IMR-90 (cell line): ENCODE measurements at regions not wholly inside any gene's neighbourhood (a gene's known extent, or its start where the extent isn't known, plus 50 kb on each side); places are given as distances from the start of the nearest gene placed in this dataset.

Experiments
- ATAC-seq: fragments of 200-7000 bp; cut with Tn5 transposase; 2 replicates; pipeline ENCODE4 v1.9.1; 2020; ENCODE audit warnings: low read depth, mild to moderate bottlenecking, moderate library complexity
- BruUV-seq: library from RNA; stranded (reverse); fragments of 400-500 nt; replicated peaks from 2 replicates; lab custom pipeline; 2021; lab: Mats Ljungman, UMichigan
- CTCF ChIA-PET: fragments of 300-600 bp; formaldehyde crosslinking; extraction: SDS; loops from one replicate; lab custom pipeline; 2021; ENCODE audit warnings: antibody characterized with exemption; lab: Yijun Ruan, JAX
- POLR2A ChIA-PET: fragments of 300-600 bp; sonication (Branson Sonifier 250); formaldehyde crosslinking; loops from one replicate; lab custom pipeline; 2022; ENCODE audit warnings: antibody characterized with exemption; ENCODE audit not compliant: unreplicated experiment; lab: Charles Lee
- DNase-seq: peaks from one replicate; pipeline ENCODE4 v3.0.0; 2013
- H2AFZ ChIP-seq: replicated peaks from 2 replicates; pipeline ENCODE3; 2013; ENCODE audit warnings: low read length, mild to moderate bottlenecking; ENCODE audit not compliant: poor library complexity
- H2AK5ac ChIP-seq: 2 replicates; pipeline ENCODE4 v1.6.1; 2013; ENCODE audit warnings: low read depth, low read length, inconsistent platforms
- H2AK9ac ChIP-seq: replicated peaks from 2 replicates; pipeline ENCODE3; 2013; ENCODE audit warnings: mild to moderate bottlenecking, low read depth, low read length, moderate library complexity; ENCODE audit not compliant: poor library complexity
- H2BK120ac ChIP-seq: 2 replicates; pipeline ENCODE4 v1.6.1; 2013; ENCODE audit warnings: low read depth, low read length, inconsistent platforms
- H2BK15ac ChIP-seq: 3 replicates; pipeline ENCODE4 v1.6.1; 2013; ENCODE audit warnings: low read depth, low read length, inconsistent platforms
- H2BK20ac ChIP-seq: 2 replicates; pipeline ENCODE4 v1.6.1; 2013; ENCODE audit warnings: low read depth, mild to moderate bottlenecking, inconsistent platforms, low read length, moderate library complexity
- H2BK5ac ChIP-seq: 2 replicates; pipeline ENCODE4 v1.6.1; 2013; ENCODE audit warnings: mild to moderate bottlenecking, low read depth, low read length, inconsistent platforms; ENCODE audit not compliant: poor library complexity, severe bottlenecking
- H3K14ac ChIP-seq: replicated peaks from 2 replicates; pipeline ENCODE4 v1.6.1; 2013; ENCODE audit warnings: low read depth, low read length, inconsistent platforms
- H3K18ac ChIP-seq: 2 replicates; pipeline ENCODE4 v1.6.1; 2013; ENCODE audit warnings: low read depth, low read length, control low read depth
- H3K23ac ChIP-seq: 2 replicates; pipeline ENCODE4 v1.6.1; 2013; ENCODE audit warnings: low read depth, low read length, inconsistent platforms
- H3K27ac ChIP-seq: 2 replicates; pipeline ENCODE4 v1.5.1; 2013; ENCODE audit warnings: mild to moderate bottlenecking, control low read depth, low read length; ENCODE audit not compliant: insufficient read depth
- H3K27me3 ChIP-seq: 2 replicates; pipeline ENCODE4 v1.6.1; 2013; ENCODE audit warnings: low read length; ENCODE audit not compliant: control insufficient read depth, insufficient read depth
- H3K36me3 ChIP-seq: 2 replicates; pipeline ENCODE4 v1.6.1; 2013; ENCODE audit warnings: low read length, mixed read lengths; ENCODE audit not compliant: control insufficient read depth, insufficient read depth
- H3K4ac ChIP-seq: 2 replicates; pipeline ENCODE4 v1.6.1; 2013; ENCODE audit warnings: low read depth, low read length, inconsistent platforms
- H3K4me1 ChIP-seq: 2 replicates; pipeline ENCODE4 v1.6.1; 2013; ENCODE audit warnings: low read length, mixed read lengths; ENCODE audit not compliant: control insufficient read depth, insufficient read depth
- H3K4me2 ChIP-seq: 2 replicates; pipeline ENCODE4 v1.6.1; 2013; ENCODE audit warnings: low read depth, mild to moderate bottlenecking, control low read depth, low read length, moderate library complexity
- H3K4me3 ChIP-seq: 2 replicates; pipeline ENCODE4 v1.5.1; 2013; ENCODE audit warnings: low read depth, mild to moderate bottlenecking, control low read depth, low read length, moderate library complexity; ENCODE audit not compliant: insufficient read depth
- H3K56ac ChIP-seq: 2 replicates; pipeline ENCODE4 v1.6.1; 2013; ENCODE audit warnings: low read length, inconsistent platforms; ENCODE audit not compliant: insufficient read depth; ENCODE audit errors: extremely low read depth
- H3K79me1 ChIP-seq, 2 experiments: 2 replicates each; pipeline ENCODE4 v1.6.1; 2013; ENCODE audit warnings: low read length in 2 of 2, inconsistent platforms in 1 of 2, low read depth in 1 of 2
- H3K9ac ChIP-seq: 2 replicates; pipeline ENCODE4 v1.6.1; 2013; ENCODE audit warnings: low read depth, low read length, control low read depth
- H3K9me1 ChIP-seq: 2 replicates; pipeline ENCODE4 v1.6.1; 2013; ENCODE audit warnings: low read length, inconsistent platforms; ENCODE audit not compliant: insufficient read depth
- H3K9me3 ChIP-seq: 2 replicates; pipeline ENCODE4 v1.6.1; 2013; ENCODE audit warnings: low read length; ENCODE audit not compliant: control insufficient read depth, insufficient read depth
- H4K20me1 ChIP-seq: 2 replicates; pipeline ENCODE4 v1.6.1; 2013; ENCODE audit warnings: low read length, inconsistent platforms; ENCODE audit not compliant: insufficient read depth
- H4K5ac ChIP-seq: 2 replicates; pipeline ENCODE4 v1.6.1; 2013; ENCODE audit warnings: mild to moderate bottlenecking, low read depth, low read length, control low read depth
- H4K8ac ChIP-seq, 2 experiments: 2 replicates each; pipeline ENCODE4 v1.6.1; 2013; ENCODE audit warnings: low read depth in 2 of 2, low read length in 2 of 2, control low read depth in 1 of 2, inconsistent platforms in 1 of 2
- H4K91ac ChIP-seq: 2 replicates; pipeline ENCODE4 v1.6.1; 2013; ENCODE audit warnings: low read depth, low read length, inconsistent platforms; ENCODE audit not compliant: insufficient read depth
- CEBPB ChIP-seq: IDR thresholded peaks from 2 replicates; pipeline ENCODE4 v1.6.1; 2012; ENCODE audit warnings: low read depth, low read length, improper control_type of control experiment
- CHD1 ChIP-seq: IDR thresholded peaks from 2 replicates; pipeline ENCODE4 v1.6.1; 2012; ENCODE audit warnings: low read depth, low read length, improper control_type of control experiment
- CTCF ChIP-seq: conservative IDR thresholded peaks from 2 replicates; pipeline ENCODE4 v1.5.1; 2012; ENCODE audit warnings: mild to moderate bottlenecking, low read depth, low read length, improper control_type of control experiment
- ELK1 ChIP-seq: fragments of 150-350 bp; IDR thresholded peaks from 2 replicates; pipeline ENCODE4 v1.6.1; 2016; ENCODE audit warnings: low read depth, mild to moderate bottlenecking, low read length, moderate library complexity, borderline replicate concordance
- MAFK ChIP-seq: IDR thresholded peaks from 2 replicates; pipeline ENCODE4 v1.6.1; 2012; ENCODE audit warnings: low read depth, low read length, improper control_type of control experiment
- MAZ ChIP-seq: IDR thresholded peaks from 2 replicates; pipeline ENCODE4 v1.6.1; 2012; ENCODE audit warnings: low read depth, mild to moderate bottlenecking, low read length, improper control_type of control experiment, moderate library complexity, borderline replicate concordance
- MXI1 ChIP-seq: IDR thresholded peaks from 2 replicates; pipeline ENCODE4 v1.6.1; 2012; ENCODE audit warnings: low read depth, mild to moderate bottlenecking, low read length, moderate library complexity, borderline replicate concordance
- NFE2L2 ChIP-seq: fragments of 150-350 bp; IDR thresholded peaks from 2 replicates; pipeline ENCODE4 v1.6.1; 2016; ENCODE audit warnings: low read depth, mild to moderate bottlenecking, low read length
- RAD21 ChIP-seq: IDR thresholded peaks from 2 replicates; pipeline ENCODE4 v1.6.1; 2012; ENCODE audit warnings: low read length, improper control_type of control experiment
- RCOR1 ChIP-seq: IDR thresholded peaks from 2 replicates; pipeline ENCODE4 v1.6.1; 2012; ENCODE audit warnings: mild to moderate bottlenecking, low read length, improper control_type of control experiment; ENCODE audit not compliant: insufficient replicate concordance
- WGBS, 2 experiments: methylation state at CpG; one replicate each; pipeline versions ENCODE4 v1.1.5 to v1.1.7; 2013; ENCODE audit warnings: missing lambda C conversion rate in 2 of 2; ENCODE audit not compliant: insufficient read length in 1 of 2; ENCODE audit errors: extremely low coverage in 2 of 2; 5-methylcytosine and 5-hydroxymethylcytosine counted together
- dilution Hi-C: fragments of 300-500 bp; cut with HindIII; formaldehyde crosslinking; loops from one replicate; pipeline ENCODE4 v1.14.3; 2018; ENCODE audit warnings: low sequenced_read_pairs; ENCODE audit not compliant: unreplicated experiment
- in situ Hi-C: fragments of 300-500 bp; cut with MboI; formaldehyde crosslinking; loops from 3 replicates; pipeline ENCODE4 v1.14.3; 2019; ENCODE audit warnings: low sequenced_read_pairs, inconsistent platforms, mixed read lengths
- intact Hi-C: fragments of 100-400 bp; cut with micrococcal nuclease; formaldehyde crosslinking; loops from 2 replicates; pipeline ENCODE4 v1.10.0; 2022

- no peak overlapping the region for H3K4me3 ChIP-seq
- peak overlapping the region; percentile 50; the same call in 1 of the 2 replicates for H2BK20ac ChIP-seq
- H4K20me1 ChIP-seq: no peaks in the 10 kb centered on the region
- no peak overlapping the region for H3K23ac ChIP-seq
- in situ Hi-C loops (no loop called here), intact Hi-C loops (no loop called here), dilution Hi-C loops (no loop called here)
- H3K18ac ChIP-seq: no peak overlapping the region
- H3K9me1 ChIP-seq: peaks cover 13% of the 10 kb centered on the region
- H2AK9ac ChIP-seq: no peak overlapping the region
- no peak overlapping the region for H3K4me2 ChIP-seq
- no peak overlapping the region for H2BK5ac ChIP-seq
- 0 out of 2 replicates have a peak overlapping the region, but pooled peaks have one; percentile 16 for H4K5ac ChIP-seq
- peak overlapping the region; percentile 68; the same call in 1 of the 2 replicates for H2AK5ac ChIP-seq
- ChIA-PET CTCF (no interaction called here), POLR2A (interaction anchor here (0.5 to 0.6 kb wide), 2 partner anchors 41 to 320 kb away, joined by 3 read pairs; no protein-coding TSS in a partner anchor)
- TF ChIP-seq CHD1: no peak
- TF ChIP-seq MAZ: no peak
- no peak for TF ChIP-seq CTCF
- no peak for TF ChIP-seq RAD21
- TF ChIP-seq MXI1: no peak
- no peak for TF ChIP-seq CEBPB
- TF ChIP-seq ELK1: no peak
- TF ChIP-seq NFE2L2: no peak
- TF ChIP-seq MAFK: no peak
- TF ChIP-seq RCOR1: no peak
- 0 out of 2 replicates have a peak overlapping the region, but pooled peaks have one; percentile 14 for H3K14ac ChIP-seq
- H4K8ac ChIP-seq: no peak overlapping the region
- H3K4ac ChIP-seq: peak overlapping the region; percentile 42
- no peaks in the 10 kb centered on the region for H3K27me3 ChIP-seq
- H3K4me1 ChIP-seq: peaks cover 17% of the 10 kb centered on the region
- peak overlapping the region; percentile 38; the same call in 1 of the 2 replicates for H2BK120ac ChIP-seq
- H3K36me3 ChIP-seq: no peaks in the 10 kb centered on the region
- 67% methylated on average over 1 of the region's 4 CpGs; no CpG with 5 or more reads in 1 of the 2 experiments for WGBS, 2 experiments
- no peak overlapping the region for H3K56ac ChIP-seq
- 0 out of 2 replicates have a peak overlapping the region, but pooled peaks have one; percentile 5 for H4K91ac ChIP-seq
- H2BK15ac ChIP-seq: peak overlapping the region; percentile 14; the same call in 1 of the 3 replicates
- no peak for DNase-seq
- H3K9ac ChIP-seq: no peak overlapping the region
- no peaks in the 10 kb centered on the region for H3K9me3 ChIP-seq
- BruUV-seq: no TSS peak
- no peak for ATAC-seq
- no peak overlapping the region for H3K27ac ChIP-seq
- H3K79me1 ChIP-seq: peaks cover 0 to 4% of the 10 kb centered on the region in 2 experiments; a peak in 1 of 4 replicates
- H2AFZ ChIP-seq: peak overlapping the region; percentile 8
These were observed 290.5 kb downstream of the ADGB start for GRCh38 chr6:146889303-146889702.
